ENCODE measurements at regions not wholly inside any gene's neighbourhood (a gene's known extent, or its start where the extent isn't known, plus 50 kb on each side); places are given as distances from the start of the nearest gene placed in this dataset.

GRCh38 chr3:73885862-73886261 is 261.1 kb upstream of the PDZRN3 start:
- no peak for TF ChIP-seq MAX (IDR thresholded peaks at IDR 0.05)
- TF ChIP-seq, protein P1, sequence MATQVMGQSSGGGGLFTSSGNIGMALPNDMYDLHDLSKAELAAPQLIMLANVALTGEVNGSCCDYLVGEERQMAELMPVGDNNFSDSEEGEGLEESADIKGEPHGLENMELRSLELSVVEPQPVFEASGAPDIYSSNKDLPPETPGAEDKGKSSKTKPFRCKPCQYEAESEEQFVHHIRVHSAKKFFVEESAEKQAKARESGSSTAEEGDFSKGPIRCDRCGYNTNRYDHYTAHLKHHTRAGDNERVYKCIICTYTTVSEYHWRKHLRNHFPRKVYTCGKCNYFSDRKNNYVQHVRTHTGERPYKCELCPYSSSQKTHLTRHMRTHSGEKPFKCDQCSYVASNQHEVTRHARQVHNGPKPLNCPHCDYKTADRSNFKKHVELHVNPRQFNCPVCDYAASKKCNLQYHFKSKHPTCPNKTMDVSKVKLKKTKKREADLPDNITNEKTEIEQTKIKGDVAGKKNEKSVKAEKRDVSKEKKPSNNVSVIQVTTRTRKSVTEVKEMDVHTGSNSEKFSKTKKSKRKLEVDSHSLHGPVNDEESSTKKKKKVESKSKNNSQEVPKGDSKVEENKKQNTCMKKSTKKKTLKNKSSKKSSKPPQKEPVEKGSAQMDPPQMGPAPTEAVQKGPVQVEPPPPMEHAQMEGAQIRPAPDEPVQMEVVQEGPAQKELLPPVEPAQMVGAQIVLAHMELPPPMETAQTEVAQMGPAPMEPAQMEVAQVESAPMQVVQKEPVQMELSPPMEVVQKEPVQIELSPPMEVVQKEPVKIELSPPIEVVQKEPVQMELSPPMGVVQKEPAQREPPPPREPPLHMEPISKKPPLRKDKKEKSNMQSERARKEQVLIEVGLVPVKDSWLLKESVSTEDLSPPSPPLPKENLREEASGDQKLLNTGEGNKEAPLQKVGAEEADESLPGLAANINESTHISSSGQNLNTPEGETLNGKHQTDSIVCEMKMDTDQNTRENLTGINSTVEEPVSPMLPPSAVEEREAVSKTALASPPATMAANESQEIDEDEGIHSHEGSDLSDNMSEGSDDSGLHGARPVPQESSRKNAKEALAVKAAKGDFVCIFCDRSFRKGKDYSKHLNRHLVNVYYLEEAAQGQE (IDR thresholded peaks at IDR 0.05; ENCODE audit: low read depth), result no peak
- no peak for TF ChIP-seq CREB1 (IDR thresholded peaks at IDR 0.05; ENCODE audit: low read depth)
- TF ChIP-seq, protein P2, sequence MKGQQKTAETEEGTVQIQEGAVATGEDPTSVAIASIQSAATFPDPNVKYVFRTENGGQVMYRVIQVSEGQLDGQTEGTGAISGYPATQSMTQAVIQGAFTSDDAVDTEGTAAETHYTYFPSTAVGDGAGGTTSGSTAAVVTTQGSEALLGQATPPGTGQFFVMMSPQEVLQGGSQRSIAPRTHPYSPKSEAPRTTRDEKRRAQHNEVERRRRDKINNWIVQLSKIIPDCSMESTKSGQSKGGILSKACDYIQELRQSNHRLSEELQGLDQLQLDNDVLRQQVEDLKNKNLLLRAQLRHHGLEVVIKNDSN (IDR thresholded peaks at IDR 0.05), result no peak
- TF ChIP-seq EP300 (IDR thresholded peaks at IDR 0.05; ENCODE audit: borderline replicate concordance), result no peak
- TF ChIP-seq NFIC (IDR thresholded peaks at IDR 0.05), result no peak
- no peak for TF ChIP-seq EGR1 (IDR thresholded peaks at IDR 0.05)
- no peak for TF ChIP-seq TAF1 (IDR thresholded peaks at IDR 0.05; ENCODE audit: low read depth)

Measured in Ishikawa (cell line).